Activated CD8-positive, alpha-beta T cell treated with anti-CD3 and anti-CD28 coated beads for 36 hours (primary cell): ENCODE measurements at regions not wholly inside any gene's neighbourhood (a gene's known extent, or its start where the extent isn't known, plus 50 kb on each side); places are given as distances from the start of the nearest gene placed in this dataset.

ENCODE experiments used
- ATAC-seq: fragments of 200-7000 bp; cut with Tn5 transposase; one replicate; pipeline ENCODE4 v1.10.0; 2021; ENCODE audit warnings: mild to moderate bottlenecking, moderate library complexity
- CTCF ChIA-PET: fragments of 350-600 bp; sonication (Branson Sonifier 250); formaldehyde crosslinking; loops from one replicate; lab custom pipeline; 2021; ENCODE audit warnings: antibody characterized with exemption; lab: Charles Lee
- POLR2A ChIA-PET: fragments of 350-600 bp; sonication (Branson Sonifier 250); formaldehyde crosslinking; loops from one replicate; lab custom pipeline; 2021; ENCODE audit warnings: antibody characterized with exemption; lab: Charles Lee
- DNase-seq: peaks from one replicate; pipeline ENCODE4 v3.0.0-alpha.2; 2020
- H3K27ac Mint-ChIP-seq: one replicate; pipeline ENCODE4 v1.8.0; 2021; ENCODE audit warnings: mild to moderate bottlenecking, mixed read lengths
- H3K27me3 Mint-ChIP-seq: one replicate; pipeline ENCODE4 v1.8.0; 2021; ENCODE audit warnings: mixed read lengths
- H3K36me3 Mint-ChIP-seq: one replicate; pipeline ENCODE4 v1.8.0; 2021; ENCODE audit warnings: low read depth, mixed read lengths
- H3K4me1 Mint-ChIP-seq: one replicate; pipeline ENCODE4 v1.8.0; 2021; ENCODE audit warnings: low read depth, mixed read lengths
- H3K4me3 Mint-ChIP-seq: one replicate; pipeline ENCODE4 v1.8.0; 2021; ENCODE audit warnings: mild to moderate bottlenecking, moderate library complexity, mixed read lengths
- H3K9me3 Mint-ChIP-seq: one replicate; pipeline ENCODE4 v1.8.0; 2021; ENCODE audit warnings: mixed read lengths
- CTCF ChIP-seq: fragments of 200-600 bp; IDR thresholded peaks from one replicate; pipeline ENCODE4 v1.8.0; 2022; ENCODE audit warnings: antibody characterized with exemption, mild to moderate bottlenecking
- intact Hi-C: fragments of 100-400 bp; cut with micrococcal nuclease; formaldehyde crosslinking; loops from one replicate; pipeline ENCODE4 v1.10.0; 2022

GRCh38 chr1:220407191-220407590 is 120.7 kb upstream of the MARK1 start:
- Mint-ChIP-seq H3K9me3 (no peaks in the 10 kb centered on the region), H3K27me3 (peaks cover 27% of the 10 kb centered on the region), H3K4me1 (no peaks in the 10 kb centered on the region), H3K4me3 (no peak overlapping the region), H3K27ac (no peak overlapping the region), H3K36me3 (no peaks in the 10 kb centered on the region)
- intact Hi-C loops, result no loop called here
- no peak for DNase-seq
- ChIA-PET CTCF (no interaction called here), POLR2A (no interaction called here)
- ATAC-seq, result no peak
- no peak for TF ChIP-seq CTCF

GRCh38 chr1:220398238-220398637 is 126.0 kb upstream of the RAB3GAP2 start:
- Mint-ChIP-seq H3K36me3 (no peaks in the 10 kb centered on the region), H3K4me1 (no peaks in the 10 kb centered on the region), H3K4me3 (no peak overlapping the region), H3K27me3 (peaks cover 20% of the 10 kb centered on the region), H3K9me3 (peaks cover 1% of the 10 kb centered on the region), H3K27ac (no peak overlapping the region)
- CTCF ChIA-PET, result no interaction called here
- intact Hi-C loops, result no loop called here
- ATAC-seq (no peak), DNase-seq (no peak)
- no peak for TF ChIP-seq CTCF
- POLR2A ChIA-PET, result no interaction called here

GRCh38 chr1:220391491-220391890 is 119.2 kb upstream of the RAB3GAP2 start:
- no peak for TF ChIP-seq CTCF
- no peak for ATAC-seq
- CTCF ChIA-PET, result no interaction called here
- Mint-ChIP-seq H3K36me3 (no peaks in the 10 kb centered on the region), H3K27ac (no peak overlapping the region), H3K27me3 (peaks cover 15% of the 10 kb centered on the region), H3K4me1 (no peaks in the 10 kb centered on the region), H3K4me3 (no peak overlapping the region), H3K9me3 (no peaks in the 10 kb centered on the region)
- POLR2A ChIA-PET, result no interaction called here
- no peak for DNase-seq
- intact Hi-C loops, result no loop called here

GRCh38 chr1:220389634-220390033 is 117.4 kb upstream of the RAB3GAP2 start:
- Mint-ChIP-seq H3K9me3 (peaks cover 3% of the 10 kb centered on the region), H3K36me3 (no peaks in the 10 kb centered on the region), H3K27me3 (peaks cover 16% of the 10 kb centered on the region), H3K27ac (no peak overlapping the region), H3K4me1 (no peaks in the 10 kb centered on the region), H3K4me3 (no peak overlapping the region)
- no peak for TF ChIP-seq CTCF
- intact Hi-C loops, result no loop called here
- DNase-seq (no peak), ATAC-seq (no peak)
- ChIA-PET POLR2A (no interaction called here), CTCF (no interaction called here)

GRCh38 chr1:220386494-220387195 is 114.4 kb upstream of the RAB3GAP2 start:
- H3K27ac Mint-ChIP-seq, result no peak overlapping the region
- ChIA-PET POLR2A (no interaction called here), CTCF (interaction anchor here (1.4 kb wide), 1 partner anchor 11 kb away, joined by 4 read pairs; no protein-coding TSS in a partner anchor)
- peaks cover 15% of the 10 kb centered on the region for H3K27me3 Mint-ChIP-seq
- ATAC-seq (no peak), DNase-seq (no peak)
- intact Hi-C loops, result no loop called here
- H3K4me3 Mint-ChIP-seq, result no peak overlapping the region
- H3K9me3 Mint-ChIP-seq, result peaks cover 3% of the 10 kb centered on the region
- TF ChIP-seq CTCF, result no peak
- no peaks in the 10 kb centered on the region for H3K36me3 Mint-ChIP-seq
- H3K4me1 Mint-ChIP-seq, result no peaks in the 10 kb centered on the region
